KMS-11 (cell line): ENCODE measurements at regions not wholly inside any gene's neighbourhood (a gene's known extent, or its start where the extent isn't known, plus 50 kb on each side); places are given as distances from the start of the nearest gene placed in this dataset.

Source experiments
- H2AFZ ChIP-seq: fragments of 200-600 bp; sonication (generic); 2 replicates; pipeline ENCODE4 v1.6.1; 2016; ENCODE audit warnings: antibody characterized with exemption, mixed run types, low read depth
- H3K27ac ChIP-seq: fragments of 200-600 bp; sonication (generic); 2 replicates; pipeline ENCODE4 v1.6.1; 2016; ENCODE audit warnings: mild to moderate bottlenecking, mixed run types
- H3K27me3 ChIP-seq: fragments of 200-600 bp; sonication (generic); 2 replicates; pipeline ENCODE4 v1.6.1; 2017; ENCODE audit warnings: mild to moderate bottlenecking, low read depth, mixed run types, moderate library complexity; ENCODE audit not compliant: insufficient read depth
- H3K36me3 ChIP-seq: fragments of 200-600 bp; sonication (generic); 2 replicates; pipeline ENCODE4 v1.6.1; 2017; ENCODE audit warnings: mild to moderate bottlenecking, mixed run types; ENCODE audit not compliant: insufficient read depth
- H3K4me1 ChIP-seq: fragments of 200-600 bp; sonication (generic); 2 replicates; pipeline ENCODE4 v1.6.1; 2016; ENCODE audit warnings: mild to moderate bottlenecking, low read depth, mixed run types; ENCODE audit not compliant: poor library complexity, severe bottlenecking
- H3K4me2 ChIP-seq: fragments of 200-600 bp; sonication (generic); 2 replicates; pipeline ENCODE4 v1.7.0; 2016; ENCODE audit warnings: mild to moderate bottlenecking, mixed run types
- H3K4me3 ChIP-seq: fragments of 200-600 bp; sonication (generic); IDR thresholded peaks from 2 replicates; pipeline ENCODE4 v1.6.1; 2017; ENCODE audit warnings: low read depth, low read length, mixed read lengths; ENCODE audit not compliant: insufficient read depth
- H3K79me2 ChIP-seq: fragments of 200-600 bp; sonication (generic); 2 replicates; pipeline ENCODE4 v1.6.1; 2016; ENCODE audit warnings: low read depth, mixed run types; ENCODE audit not compliant: insufficient read depth
- H3K9ac ChIP-seq: fragments of 200-600 bp; sonication (generic); 2 replicates; pipeline ENCODE4 v1.6.1; 2016; ENCODE audit warnings: mild to moderate bottlenecking, mixed run types
- H4K20me1 ChIP-seq: fragments of 200-600 bp; sonication (generic); 2 replicates; pipeline ENCODE4 v1.6.1; 2016; ENCODE audit warnings: mild to moderate bottlenecking, mixed run types; ENCODE audit not compliant: insufficient read depth
- CTCF ChIP-seq: fragments of 200-600 bp; sonication (generic); conservative IDR thresholded peaks from 2 replicates; pipeline ENCODE4 v1.6.1; 2017; ENCODE audit warnings: low read depth, mild to moderate bottlenecking, antibody characterized with exemption, low read length, moderate library complexity, mixed read lengths

- H3K27ac ChIP-seq: no peak overlapping the region
- H3K27me3 ChIP-seq: no peaks in the 10 kb centered on the region
- H3K79me2 ChIP-seq: no peaks in the 10 kb centered on the region
- no peak for TF ChIP-seq CTCF
- H4K20me1 ChIP-seq: no peaks in the 10 kb centered on the region
- no peaks in the 10 kb centered on the region for H3K4me1 ChIP-seq
- H3K4me2 ChIP-seq: no peak overlapping the region
- H3K36me3 ChIP-seq: no peaks in the 10 kb centered on the region
- no peak overlapping the region for H3K9ac ChIP-seq
- H2AFZ ChIP-seq: no peak overlapping the region
- H3K4me3 ChIP-seq: no peak overlapping the region
These were observed 258.4 kb upstream of the CACNA2D1 start for GRCh38 chr7:82701949-82702348.

GRCh38 chr7:82700741-82701140, 257.2 kb upstream of the CACNA2D1 start:
- H3K9ac ChIP-seq: no peak overlapping the region
- H3K27me3 ChIP-seq: no peaks in the 10 kb centered on the region
- H3K79me2 ChIP-seq: no peaks in the 10 kb centered on the region
- no peak overlapping the region for H3K27ac ChIP-seq
- H4K20me1 ChIP-seq: no peaks in the 10 kb centered on the region
- H3K4me1 ChIP-seq: no peaks in the 10 kb centered on the region
- no peak overlapping the region for H2AFZ ChIP-seq
- no peak overlapping the region for H3K4me3 ChIP-seq
- H3K4me2 ChIP-seq: no peak overlapping the region
- TF ChIP-seq CTCF: no peak
- H3K36me3 ChIP-seq: no peaks in the 10 kb centered on the region

GRCh38 chr7:82699773-82700186, 256.2 kb upstream of the CACNA2D1 start:
- Histone ChIP-seq H3K36me3 (no peaks in the 10 kb centered on the region), H3K79me2 (no peaks in the 10 kb centered on the region), H3K27ac (no peak overlapping the region), H2AFZ (no peak overlapping the region), H3K27me3 (no peaks in the 10 kb centered on the region), H3K9ac (no peak overlapping the region), H4K20me1 (no peaks in the 10 kb centered on the region), H3K4me2 (no peak overlapping the region), H3K4me3 (no peak overlapping the region), H3K4me1 (no peaks in the 10 kb centered on the region)
- no peak for TF ChIP-seq CTCF

GRCh38 chr7:82697897-82698296, 254.3 kb upstream of the CACNA2D1 start:
- Histone ChIP-seq H3K4me1 (no peaks in the 10 kb centered on the region), H3K27me3 (no peaks in the 10 kb centered on the region), H3K9ac (no peak overlapping the region), H3K79me2 (no peaks in the 10 kb centered on the region), H3K36me3 (no peaks in the 10 kb centered on the region), H3K27ac (no peak overlapping the region), H4K20me1 (no peaks in the 10 kb centered on the region), H3K4me2 (no peak overlapping the region), H2AFZ (no peak overlapping the region), H3K4me3 (no peak overlapping the region)
- no peak for TF ChIP-seq CTCF

DNA sequence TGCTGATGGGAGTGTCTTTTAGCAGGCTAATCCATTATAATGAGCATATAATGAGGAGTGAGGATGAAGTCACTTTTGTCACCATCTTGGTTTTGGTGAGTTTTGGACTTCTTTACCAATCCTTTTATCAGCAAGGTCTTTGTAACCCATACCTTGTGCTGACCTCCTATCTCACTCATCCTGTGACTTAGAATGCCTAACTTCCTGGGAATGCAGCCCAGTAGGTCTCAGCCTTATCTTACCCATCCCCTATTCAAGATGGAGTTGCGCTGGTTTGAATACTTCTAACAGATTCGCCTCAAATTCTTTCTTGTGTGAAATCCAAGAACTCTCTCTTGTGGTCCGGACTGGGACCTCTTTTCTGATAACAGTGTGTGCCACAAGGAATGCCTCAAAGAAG, 253.1 kb upstream of the CACNA2D1 start:
- no peaks in the 10 kb centered on the region for H3K79me2 ChIP-seq
- no peak overlapping the region for H3K4me2 ChIP-seq
- H3K9ac ChIP-seq: no peak overlapping the region
- H4K20me1 ChIP-seq: no peaks in the 10 kb centered on the region
- H3K36me3 ChIP-seq: no peaks in the 10 kb centered on the region
- no peak overlapping the region for H3K27ac ChIP-seq
- H2AFZ ChIP-seq: no peak overlapping the region
- no peaks in the 10 kb centered on the region for H3K27me3 ChIP-seq
- no peak for TF ChIP-seq CTCF
- no peak overlapping the region for H3K4me3 ChIP-seq
- no peaks in the 10 kb centered on the region for H3K4me1 ChIP-seq
